Activated naive CD4-positive, alpha-beta T cell treated with anti-CD3 and anti-CD28 coated beads, Interleukin-2, amount 50 U/mL, for 72 hours (primary cell): ENCODE measurements at regions not wholly inside any gene's neighbourhood (a gene's known extent, or its start where the extent isn't known, plus 50 kb on each side); places are given as distances from the start of the nearest gene placed in this dataset.
"Not testable (repeated sequence)": the region's sequence is repeated elsewhere in the genome, so short reads cannot be mapped to it uniquely, and the experiment has no call there.

ENCODE experiments used
- ATAC-seq, 2 donors: fragments of 150-1000 bp; cut with Tn5 transposase; 2 replicates each; pipeline ENCODE4 v1.10.0; 2021; ENCODE audit warnings: mild to moderate bottlenecking in 2 of 2, moderate library complexity in 2 of 2
- DNase-seq, 2 donors: peaks; one replicate each; pipeline ENCODE4 v3.0.0; 2021 to 2022; ENCODE audit warnings: low spot score in 2 of 2
- H3K27ac Mint-ChIP-seq, 2 donors: one replicate each; pipeline ENCODE4 v1.8.0; 2022; ENCODE audit warnings: mild to moderate bottlenecking in 2 of 2, mixed read lengths in 2 of 2
- H3K36me3 Mint-ChIP-seq, 2 donors: one replicate each; pipeline ENCODE4 v1.8.0; 2022; ENCODE audit warnings: mixed read lengths in 2 of 2
- H3K9me3 Mint-ChIP-seq, 2 donors: one replicate each; pipeline ENCODE4 v1.8.0; 2022; ENCODE audit warnings: mixed read lengths in 2 of 2

DNA sequence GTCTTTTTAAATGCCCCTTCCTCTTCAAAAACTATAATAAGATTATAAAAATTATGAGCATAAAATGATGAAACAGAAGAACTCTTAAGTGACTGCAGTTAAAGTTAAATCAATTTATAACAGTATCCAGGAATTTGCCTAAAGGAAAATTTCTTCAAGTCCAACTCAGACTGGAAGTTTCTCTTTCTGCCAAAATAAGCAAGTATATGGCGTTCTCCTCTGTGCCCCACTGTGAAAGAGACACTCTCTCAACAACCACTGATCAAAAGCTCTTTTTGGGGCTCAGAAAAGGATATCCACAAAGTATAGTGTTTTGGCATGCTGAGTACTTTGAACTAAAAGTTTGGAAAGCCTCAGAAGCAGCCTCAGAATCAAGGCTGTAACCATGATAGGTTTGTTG, 139.9 kb downstream of the SKIDA1 start:
- no peak for ATAC-seq
- Mint-ChIP-seq H3K36me3 (no peaks in the 10 kb centered on the region), H3K27ac (no peak overlapping the region), H3K9me3 (no peaks in the 10 kb centered on the region)
- no peak for DNase-seq

DNA sequence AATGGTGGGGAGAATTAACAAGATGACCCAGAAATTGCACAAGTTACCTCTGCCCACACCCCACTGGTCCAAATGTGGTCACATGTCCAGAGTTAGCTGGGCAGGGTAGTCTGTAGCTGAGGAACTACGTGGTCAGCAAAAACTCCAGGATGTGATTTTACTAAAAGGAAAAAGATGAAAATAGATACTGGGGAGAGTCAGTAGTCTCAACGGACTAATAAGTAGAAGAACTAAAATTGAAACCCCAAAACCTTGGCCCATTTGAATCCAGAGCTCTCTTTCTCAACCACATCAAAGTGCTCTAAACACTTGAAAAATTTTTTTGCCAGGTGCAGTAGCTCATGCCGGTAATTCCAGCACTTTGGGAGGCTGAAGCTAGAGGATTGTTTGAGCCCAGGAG, 146.3 kb downstream of the SKIDA1 start:
- ATAC-seq (peak; percentile 38 to 47), DNase-seq (no peak)
- no peak overlapping the region for H3K27ac Mint-ChIP-seq
- no peaks in the 10 kb centered on the region for H3K9me3 Mint-ChIP-seq
- H3K36me3 Mint-ChIP-seq: no peaks in the 10 kb centered on the region

DNA sequence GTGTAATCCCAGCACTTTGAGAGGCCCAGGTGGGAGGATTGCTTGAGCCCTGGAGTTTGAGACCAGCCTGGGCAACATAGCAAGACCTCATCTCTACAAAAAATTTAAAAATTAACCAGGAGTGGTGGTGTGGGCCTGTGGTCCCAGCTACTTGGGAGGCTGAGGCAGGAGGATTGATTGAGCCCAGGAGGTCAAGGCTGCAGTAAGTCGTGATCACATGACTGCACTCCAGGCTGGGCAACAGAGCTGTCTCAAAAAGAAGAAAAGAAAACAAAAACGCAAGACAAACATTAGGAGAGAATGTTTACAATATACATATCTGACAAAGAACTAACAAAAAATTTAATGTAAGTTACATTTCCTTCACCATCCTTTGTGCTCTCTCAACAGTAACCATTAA, 150.2 kb downstream of the SKIDA1 start:
- H3K36me3 Mint-ChIP-seq, ATAC-seq, DNase-seq, H3K9me3 Mint-ChIP-seq: not testable (repeated sequence)
- H3K27ac Mint-ChIP-seq: peak overlapping the region in 1 of 2 donors; percentile 18

DNA sequence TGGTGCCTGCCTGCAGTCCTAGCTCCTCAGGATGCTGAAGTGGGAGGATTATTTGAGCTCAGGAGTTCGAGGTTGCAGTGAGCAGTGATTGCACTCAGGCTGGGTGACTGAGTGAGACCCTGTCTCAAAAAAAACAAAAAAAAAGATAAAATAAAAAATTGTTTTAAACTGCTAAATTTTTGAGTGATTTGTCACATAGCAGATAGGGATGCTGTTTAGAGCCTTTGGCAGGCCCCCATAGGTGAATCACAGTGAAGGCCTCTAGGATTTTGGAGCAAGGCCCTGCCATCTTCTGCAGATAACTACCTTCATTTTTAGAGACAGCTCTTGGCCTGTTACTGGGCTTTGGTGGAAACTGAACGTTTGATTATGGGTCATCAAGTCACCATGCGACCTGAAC, 151.6 kb downstream of the SKIDA1 start:
- H3K27ac Mint-ChIP-seq, ATAC-seq, H3K36me3 Mint-ChIP-seq, H3K9me3 Mint-ChIP-seq, DNase-seq: not testable (repeated sequence)

DNA sequence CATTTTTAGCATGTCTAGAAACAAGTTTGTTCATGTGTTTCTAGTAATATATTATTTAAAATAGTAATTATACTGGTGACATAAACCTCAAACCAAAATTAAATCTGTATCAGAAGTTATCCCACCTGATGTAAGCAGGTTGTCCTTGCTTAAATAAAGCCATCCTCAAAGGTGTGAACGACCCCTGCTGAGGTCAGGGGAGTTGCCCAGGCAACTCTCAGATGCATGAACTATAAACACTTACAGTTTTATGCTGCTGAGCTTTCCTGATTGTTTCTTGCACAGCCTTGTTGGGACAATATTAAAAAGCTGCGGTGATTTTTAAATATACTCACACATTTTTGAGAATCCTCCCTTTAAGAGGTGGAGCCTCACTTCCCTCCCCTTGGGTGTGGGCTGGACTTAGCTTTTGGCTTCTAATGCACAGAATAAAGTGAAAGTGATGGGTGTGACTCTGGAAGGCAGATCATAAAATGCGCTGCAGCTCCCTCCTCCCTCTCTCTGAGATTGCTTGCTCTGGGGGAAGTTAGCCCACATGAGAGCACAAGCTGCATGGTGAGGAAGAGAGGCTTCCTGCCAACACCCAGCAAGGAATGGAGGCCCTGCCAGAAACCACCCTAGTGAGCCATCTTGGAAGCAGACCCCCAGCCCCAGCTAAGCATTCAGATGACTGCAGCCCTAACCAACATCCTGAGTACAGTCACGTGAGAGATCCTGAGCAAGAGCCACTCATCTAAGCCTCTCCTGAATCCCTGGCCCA, 152.7 kb downstream of the SKIDA1 start:
- peak; percentile 65 to 93 for ATAC-seq
- H3K27ac Mint-ChIP-seq: peak overlapping the region in 1 of 2 donors; percentile 25
- H3K36me3 Mint-ChIP-seq: no peaks in the 10 kb centered on the region
- H3K9me3 Mint-ChIP-seq: no peaks in the 10 kb centered on the region
- peak in 1 of 2 donors; percentile 30 for DNase-seq

DNA sequence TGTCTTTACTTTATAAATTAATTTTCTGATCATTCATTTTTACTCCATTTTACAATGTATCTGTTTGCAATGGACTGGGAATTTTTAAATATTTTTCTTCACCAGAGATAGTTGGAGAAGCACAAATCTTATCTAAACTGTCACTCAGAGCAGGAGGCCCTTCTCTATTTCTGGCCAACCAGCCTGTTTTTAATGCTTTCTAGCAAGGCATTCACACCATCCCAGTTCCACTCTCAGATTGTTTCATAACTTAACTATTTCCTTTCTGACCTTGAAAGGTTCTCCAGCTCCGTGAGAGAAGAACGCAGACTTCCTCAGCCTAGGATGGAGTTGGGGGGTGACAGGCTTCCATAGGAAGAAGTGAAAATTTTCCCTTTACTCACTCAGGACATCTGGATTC, 155.8 kb downstream of the SKIDA1 start:
- ATAC-seq (no peak), DNase-seq (no peak)
- H3K9me3 Mint-ChIP-seq: no peaks in the 10 kb centered on the region
- no peaks in the 10 kb centered on the region for H3K36me3 Mint-ChIP-seq
- H3K27ac Mint-ChIP-seq: no peak overlapping the region

DNA sequence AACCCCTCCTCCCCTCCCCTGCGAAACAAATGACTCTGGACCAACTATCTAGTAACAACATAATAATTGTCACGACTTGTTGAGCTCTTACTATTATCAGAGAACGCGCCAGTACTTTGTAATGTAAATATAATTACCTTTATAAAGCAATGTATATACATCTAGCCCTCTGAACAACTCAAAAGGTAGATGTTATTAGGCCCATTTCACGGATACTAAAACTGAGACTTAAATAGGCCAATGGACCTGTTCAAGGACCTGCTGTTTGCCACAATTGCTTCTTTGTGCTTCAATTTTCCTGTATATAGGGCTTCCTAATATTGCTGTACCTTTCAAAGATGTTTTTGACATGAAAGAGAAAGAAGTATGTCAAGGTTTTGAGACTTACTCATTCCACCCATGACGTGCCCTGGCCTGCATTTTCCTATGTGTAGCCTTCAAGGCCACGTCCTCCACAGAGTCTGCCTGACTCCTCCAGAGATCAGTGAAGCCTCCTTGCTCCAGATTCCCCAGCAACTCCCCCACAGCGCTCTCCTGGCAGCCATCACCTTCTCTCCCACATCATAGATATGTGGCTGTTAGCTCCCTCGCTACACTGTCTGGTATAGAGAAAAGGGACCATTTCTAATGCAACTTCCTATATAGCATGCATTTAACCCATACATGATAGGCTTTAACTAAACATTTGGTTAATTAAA, 156.6 kb downstream of the SKIDA1 start:
- DNase-seq: no peak
- Mint-ChIP-seq H3K36me3 (no peaks in the 10 kb centered on the region), H3K27ac (no peak overlapping the region), H3K9me3 (no peaks in the 10 kb centered on the region)
- no peak for ATAC-seq

DNA sequence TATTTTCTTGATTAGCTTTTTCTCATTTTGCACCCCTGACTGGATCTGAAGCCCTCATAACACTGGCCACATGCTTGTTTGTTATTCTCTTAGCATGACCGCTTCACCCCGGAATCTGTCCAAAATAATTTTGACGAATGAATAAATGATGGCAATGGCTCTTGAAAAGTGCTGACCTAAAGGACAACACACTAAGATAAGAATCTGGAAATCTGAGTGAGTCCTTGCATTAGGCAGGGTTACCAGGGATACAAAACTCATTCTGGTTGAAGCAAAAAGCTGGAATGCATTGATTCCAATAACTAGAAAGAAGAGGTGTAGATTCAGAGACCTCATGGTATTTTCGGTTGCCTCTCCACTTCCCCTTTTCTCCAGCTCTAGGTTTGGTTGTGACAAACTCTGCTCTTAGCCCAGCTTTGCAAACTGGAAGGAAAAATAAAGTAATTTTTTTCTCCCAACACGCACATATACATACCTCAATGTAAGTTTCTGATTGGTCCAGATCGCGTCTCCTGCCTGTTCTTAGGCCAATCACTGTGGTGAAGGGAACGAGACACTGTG, 157.4 kb downstream of the SKIDA1 start:
- DNase-seq: no peak
- Mint-ChIP-seq H3K27ac (no peak overlapping the region), H3K9me3 (no peaks in the 10 kb centered on the region), H3K36me3 (no peaks in the 10 kb centered on the region)
- ATAC-seq: no peak

DNA sequence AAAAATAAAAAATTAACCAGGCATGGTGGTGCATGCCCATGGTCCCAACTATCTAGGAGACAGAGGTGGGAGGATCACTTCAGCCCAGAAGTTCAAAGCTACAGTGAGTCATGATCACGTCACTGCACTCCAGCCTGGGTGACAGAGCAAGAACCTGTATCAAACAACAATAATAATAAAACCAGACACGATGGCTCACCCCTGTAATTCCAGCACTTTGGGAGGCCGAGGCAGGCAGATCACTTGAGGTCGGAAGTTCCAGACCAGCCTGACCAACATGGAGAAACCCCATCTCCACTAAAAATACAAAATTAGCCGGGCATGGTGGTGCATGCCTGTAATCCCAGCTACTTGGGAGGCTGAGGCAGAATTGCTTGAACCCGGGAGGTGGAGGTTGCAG, 159.4 kb downstream of the SKIDA1 start:
- not testable (repeated sequence) for H3K27ac Mint-ChIP-seq, H3K36me3 Mint-ChIP-seq, DNase-seq, ATAC-seq, H3K9me3 Mint-ChIP-seq

DNA sequence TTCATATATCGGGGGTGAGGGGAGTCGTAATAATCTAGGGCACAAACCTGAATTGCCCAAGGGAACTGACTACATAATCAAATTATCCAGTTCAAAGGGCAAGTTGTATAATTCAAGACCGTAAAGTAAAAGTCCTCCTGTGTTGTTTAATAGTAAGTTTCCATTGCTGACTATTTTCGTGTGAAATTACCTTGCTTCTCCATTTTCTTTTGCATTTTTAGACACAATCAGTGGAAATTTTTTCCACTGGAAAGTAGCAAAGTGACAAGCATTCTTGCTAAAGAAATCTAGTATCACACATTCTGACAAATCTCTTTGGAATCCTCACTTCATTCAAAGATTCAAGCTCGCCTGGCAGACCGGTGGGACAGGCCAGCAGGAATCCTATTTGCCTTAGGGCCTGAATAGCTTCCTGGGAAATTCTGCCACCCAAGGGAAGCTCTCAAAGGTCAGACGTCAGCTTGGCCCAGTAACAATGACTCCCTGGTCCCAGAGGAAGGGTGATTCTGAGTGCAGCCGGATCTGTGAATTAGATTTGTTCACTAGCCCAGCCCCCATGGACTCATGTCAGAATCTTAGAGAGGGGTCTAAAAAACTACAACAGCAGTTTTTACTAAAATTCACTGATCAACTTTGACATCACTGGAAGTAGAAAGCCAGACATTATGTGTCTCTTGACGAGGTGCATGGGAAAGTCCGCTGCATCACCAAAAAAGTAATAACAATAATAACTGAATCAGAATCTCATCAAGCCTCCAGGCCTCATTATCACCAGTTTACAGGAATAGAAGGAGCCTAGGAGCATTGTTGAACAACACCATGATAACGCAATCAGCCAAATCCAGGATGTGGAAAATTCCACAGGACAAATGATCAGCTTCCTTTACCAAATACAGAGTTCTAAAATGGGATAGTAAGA, 161.0 kb downstream of the SKIDA1 start:
- H3K27ac Mint-ChIP-seq: no peak overlapping the region
- no peaks in the 10 kb centered on the region for H3K9me3 Mint-ChIP-seq
- DNase-seq (no peak), ATAC-seq (no peak)
- H3K36me3 Mint-ChIP-seq: no peaks in the 10 kb centered on the region

DNA sequence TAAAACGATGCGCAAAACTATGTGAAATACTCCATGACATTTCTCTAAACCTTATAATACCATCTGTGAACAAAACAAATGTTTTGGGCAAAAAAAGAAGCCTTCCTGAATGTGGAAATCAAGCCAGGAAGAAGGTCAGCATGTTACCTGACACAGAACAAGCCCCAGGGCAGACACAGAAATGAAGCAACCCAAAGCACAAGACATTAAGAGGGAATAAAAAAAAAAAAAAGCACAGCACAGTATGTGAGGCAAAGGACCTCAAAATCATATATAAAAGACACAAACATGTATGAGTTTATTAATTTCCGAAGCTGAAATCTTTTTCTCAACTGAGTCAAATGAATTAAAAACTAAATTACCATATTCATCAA, 161.8 kb downstream of the SKIDA1 start:
- no peaks in the 10 kb centered on the region for H3K36me3 Mint-ChIP-seq
- no peak overlapping the region for H3K27ac Mint-ChIP-seq
- no peak for DNase-seq
- ATAC-seq: no peak
- H3K9me3 Mint-ChIP-seq: no peaks in the 10 kb centered on the region

DNA sequence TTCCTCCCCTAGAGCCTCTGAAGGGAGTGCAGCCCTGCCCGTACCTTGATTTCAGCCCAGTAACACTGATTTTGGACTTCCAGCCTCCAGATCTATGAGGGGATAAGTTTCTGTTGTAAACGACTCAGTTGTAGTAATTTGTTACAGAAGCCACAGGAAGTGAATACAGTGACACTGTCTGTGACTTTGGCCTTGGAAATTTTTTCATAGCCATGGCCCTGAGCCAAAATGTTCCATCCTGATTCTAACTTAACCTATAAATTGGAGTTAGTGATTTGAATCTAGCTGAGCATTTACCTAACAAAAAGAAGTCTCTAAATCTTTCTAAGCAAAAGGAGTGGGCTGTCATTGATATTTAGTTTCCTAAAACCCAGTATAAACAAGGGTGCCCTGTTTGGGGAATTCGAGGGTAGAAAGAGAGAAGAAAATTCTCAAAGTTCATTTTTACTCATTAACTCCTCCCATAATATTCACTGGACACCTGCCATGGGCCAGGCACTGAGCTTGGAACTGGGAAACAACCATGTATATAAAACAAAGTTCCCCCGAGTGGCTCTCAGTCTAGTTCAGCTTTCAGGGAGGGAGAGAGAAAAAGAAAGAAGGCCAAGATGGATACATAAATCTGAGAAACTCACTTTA, 162.3 kb downstream of the SKIDA1 start:
- ATAC-seq (no peak), DNase-seq (no peak)
- H3K27ac Mint-ChIP-seq: peak overlapping the region in 1 of 2 donors; percentile 44
- no peaks in the 10 kb centered on the region for H3K36me3 Mint-ChIP-seq
- H3K9me3 Mint-ChIP-seq: no peaks in the 10 kb centered on the region

DNA sequence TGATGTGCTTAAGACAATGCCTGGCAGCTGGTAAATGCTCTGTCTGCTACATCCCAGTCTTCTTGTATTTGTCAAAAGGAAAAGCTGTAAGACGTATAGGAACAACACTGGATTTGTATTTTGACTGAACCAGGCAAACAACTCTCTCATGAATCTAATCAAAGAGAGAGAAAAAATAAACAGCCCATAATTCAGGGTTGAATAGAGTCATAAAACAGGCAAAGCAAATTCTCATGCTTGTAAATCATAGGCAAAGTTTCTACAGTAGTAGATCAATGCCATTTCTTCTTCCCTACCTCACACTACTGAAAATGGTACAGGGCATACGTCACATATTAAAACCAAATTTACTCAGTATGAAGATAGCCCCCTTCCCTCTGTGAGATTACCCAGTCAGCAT, 166.3 kb downstream of the SKIDA1 start:
- no peaks in the 10 kb centered on the region for H3K36me3 Mint-ChIP-seq
- no peaks in the 10 kb centered on the region for H3K9me3 Mint-ChIP-seq
- ATAC-seq (no peak), DNase-seq (no peak)
- H3K27ac Mint-ChIP-seq: no peak overlapping the region

DNA sequence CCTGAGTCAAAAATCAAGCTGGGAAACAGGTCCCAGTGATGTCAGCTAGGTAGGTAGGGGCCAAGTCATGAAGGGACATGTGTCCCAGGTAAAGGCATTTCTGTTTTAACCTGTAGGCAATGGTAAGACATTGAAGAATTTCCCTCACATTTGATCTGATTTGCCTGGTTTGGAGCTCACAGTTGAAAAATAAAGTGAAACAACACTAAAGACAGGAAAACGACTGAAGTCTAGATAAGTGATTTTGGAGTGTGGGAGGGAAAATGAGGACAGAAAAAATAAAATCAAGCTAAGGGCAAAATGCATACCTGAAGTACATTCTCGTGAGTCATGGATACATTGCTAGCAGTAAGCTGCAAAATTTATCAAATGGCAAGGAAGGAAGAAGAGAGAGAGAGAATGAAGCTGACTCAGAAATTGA, 169.9 kb downstream of the SKIDA1 start:
- DNase-seq (no peak), ATAC-seq (no peak)
- no peaks in the 10 kb centered on the region for H3K36me3 Mint-ChIP-seq
- no peaks in the 10 kb centered on the region for H3K9me3 Mint-ChIP-seq
- H3K27ac Mint-ChIP-seq: no peak overlapping the region

DNA sequence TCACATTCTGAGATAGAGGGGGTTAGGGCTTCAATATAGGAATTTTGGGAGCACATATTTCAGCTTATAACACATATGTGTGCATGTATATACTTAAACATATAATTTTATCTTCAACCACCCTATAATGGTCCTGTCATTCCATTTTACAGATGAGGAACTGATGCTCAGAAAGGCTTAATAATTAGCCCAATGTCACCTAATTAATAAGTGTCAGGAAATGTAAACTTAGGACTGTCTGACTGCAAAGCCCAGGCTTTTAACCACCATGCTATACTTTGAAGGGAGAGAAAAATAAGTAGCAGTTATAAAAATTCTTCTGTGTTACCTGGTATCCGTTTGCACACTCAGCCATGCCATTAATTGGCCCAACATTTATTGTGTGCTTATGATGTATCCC, 172.6 kb downstream of the SKIDA1 start:
- no peak for DNase-seq
- no peak overlapping the region for H3K27ac Mint-ChIP-seq
- H3K36me3 Mint-ChIP-seq: no peaks in the 10 kb centered on the region
- H3K9me3 Mint-ChIP-seq: no peaks in the 10 kb centered on the region
- no peak for ATAC-seq

DNA sequence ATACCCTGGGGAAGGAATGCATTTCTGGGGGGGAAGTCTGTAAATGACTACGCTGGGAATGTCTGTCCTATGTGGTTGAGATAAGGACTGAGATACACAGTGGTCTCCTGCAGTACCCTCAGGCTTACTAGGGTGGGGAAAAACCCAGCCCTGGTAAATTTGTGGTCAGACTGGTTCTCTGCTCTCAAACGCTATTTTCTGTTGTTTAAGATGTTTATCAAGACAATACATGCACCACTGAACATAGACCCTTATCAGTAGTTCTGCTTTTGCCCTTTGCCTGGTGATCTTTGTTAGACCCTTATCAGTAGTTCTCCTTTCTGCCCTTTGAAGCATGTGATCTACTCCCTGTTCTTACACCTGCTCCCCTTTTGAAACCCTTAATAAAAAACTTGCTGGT, 173.9 kb downstream of the SKIDA1 start:
- H3K9me3 Mint-ChIP-seq, H3K27ac Mint-ChIP-seq, H3K36me3 Mint-ChIP-seq, DNase-seq, ATAC-seq: not testable (repeated sequence)
